Osteoblast (primary cell): ENCODE measurements at regions not wholly inside any gene's neighbourhood (a gene's known extent, or its start where the extent isn't known, plus 50 kb on each side); places are given as distances from the start of the nearest gene placed in this dataset.
A peak's percentile ranks its signal among the peaks of the same experiment; 100 is the strongest.

Experiments
- DNase-seq: peaks from one replicate; pipeline ENCODE4 v3.0.0; 2011; ENCODE audit warnings: low spot score, mixed read lengths; ENCODE audit not compliant: insufficient read length; ENCODE audit errors: missing footprints
- H2AFZ ChIP-seq: 2 replicates; pipeline ENCODE4 v1.6.0; 2011; ENCODE audit warnings: mild to moderate bottlenecking, low read length
- H3K27ac ChIP-seq: 2 replicates; pipeline ENCODE4 v1.5.1; 2011; ENCODE audit warnings: mild to moderate bottlenecking, low read depth, low read length, moderate library complexity
- H3K27me3 ChIP-seq: 2 replicates; pipeline ENCODE4 v1.6.0; 2012; ENCODE audit warnings: mild to moderate bottlenecking, control low read depth, inconsistent platforms, low read length, moderate library complexity; ENCODE audit not compliant: insufficient read depth
- H3K36me3 ChIP-seq: 2 replicates; pipeline ENCODE4 v1.5.1; 2011; ENCODE audit warnings: mild to moderate bottlenecking, low read length, control low read depth, moderate library complexity; ENCODE audit not compliant: insufficient read depth
- H3K4me1 ChIP-seq: 2 replicates; pipeline ENCODE4 v1.5.1; 2011; ENCODE audit warnings: mild to moderate bottlenecking, low read length, control low read depth, moderate library complexity; ENCODE audit not compliant: insufficient read depth
- H3K4me2 ChIP-seq: 2 replicates; pipeline ENCODE4 v1.6.0; 2011; ENCODE audit warnings: mild to moderate bottlenecking, low read length; ENCODE audit not compliant: insufficient read depth
- H3K4me3 ChIP-seq: fragments of 200-600 bp; sonication (generic); 3 replicates; pipeline ENCODE4 v1.5.1; 2012; ENCODE audit warnings: mild to moderate bottlenecking, low read length, inconsistent platforms; ENCODE audit not compliant: insufficient read depth
- H3K79me2 ChIP-seq: 2 replicates; pipeline ENCODE4 v1.6.0; 2012; ENCODE audit warnings: mild to moderate bottlenecking, low read length, control low read depth, inconsistent platforms; ENCODE audit not compliant: insufficient read depth
- H3K9me3 ChIP-seq: 2 replicates; pipeline ENCODE4 v1.5.1; 2011; ENCODE audit warnings: low read depth, low read length, control low read depth
- H4K20me1 ChIP-seq: 2 replicates; pipeline ENCODE4 v1.6.0; 2012; ENCODE audit warnings: mild to moderate bottlenecking, low read length, control low read depth; ENCODE audit not compliant: insufficient read depth
- TF ChIP-seq, protein P1 (sequence below): IDR thresholded peaks from 2 replicates; pipeline ENCODE4 v1.5.1; 2011; ENCODE audit warnings: mild to moderate bottlenecking, low read depth, low read length, moderate library complexity; ENCODE audit errors: extremely low read depth

DNA sequence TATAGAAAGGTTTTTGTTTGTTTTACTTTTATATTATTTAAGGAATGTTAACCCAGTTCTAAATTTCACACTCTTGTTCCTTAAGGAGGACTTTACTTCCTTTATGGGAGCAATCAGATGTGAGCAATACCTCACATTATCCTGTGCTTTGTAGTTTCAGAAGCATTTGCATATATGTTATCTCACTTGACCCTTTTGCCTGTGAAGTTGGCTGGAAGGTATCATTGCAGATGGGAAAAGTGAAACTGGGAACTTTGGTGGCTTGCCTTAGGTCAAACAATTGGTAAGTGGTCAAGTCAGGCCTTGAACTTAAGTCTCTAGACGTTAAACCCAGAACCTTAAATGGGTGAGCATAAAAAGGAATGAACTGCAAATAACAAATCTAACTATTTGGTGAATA lies 90.6 kb downstream of the AREG start:
- Histone ChIP-seq H2AFZ (no peak overlapping the region), H4K20me1 (no peaks in the 10 kb centered on the region), H3K27ac (no peak overlapping the region), H3K4me3 (no peak overlapping the region), H3K79me2 (no peaks in the 10 kb centered on the region), H3K9me3 (no peaks in the 10 kb centered on the region), H3K4me1 (peaks cover 20% of the 10 kb centered on the region), H3K27me3 (no peaks in the 10 kb centered on the region), H3K36me3 (no peaks in the 10 kb centered on the region), H3K4me2 (no peak overlapping the region)
- no peak for DNase-seq
- TF ChIP-seq, protein P1, sequence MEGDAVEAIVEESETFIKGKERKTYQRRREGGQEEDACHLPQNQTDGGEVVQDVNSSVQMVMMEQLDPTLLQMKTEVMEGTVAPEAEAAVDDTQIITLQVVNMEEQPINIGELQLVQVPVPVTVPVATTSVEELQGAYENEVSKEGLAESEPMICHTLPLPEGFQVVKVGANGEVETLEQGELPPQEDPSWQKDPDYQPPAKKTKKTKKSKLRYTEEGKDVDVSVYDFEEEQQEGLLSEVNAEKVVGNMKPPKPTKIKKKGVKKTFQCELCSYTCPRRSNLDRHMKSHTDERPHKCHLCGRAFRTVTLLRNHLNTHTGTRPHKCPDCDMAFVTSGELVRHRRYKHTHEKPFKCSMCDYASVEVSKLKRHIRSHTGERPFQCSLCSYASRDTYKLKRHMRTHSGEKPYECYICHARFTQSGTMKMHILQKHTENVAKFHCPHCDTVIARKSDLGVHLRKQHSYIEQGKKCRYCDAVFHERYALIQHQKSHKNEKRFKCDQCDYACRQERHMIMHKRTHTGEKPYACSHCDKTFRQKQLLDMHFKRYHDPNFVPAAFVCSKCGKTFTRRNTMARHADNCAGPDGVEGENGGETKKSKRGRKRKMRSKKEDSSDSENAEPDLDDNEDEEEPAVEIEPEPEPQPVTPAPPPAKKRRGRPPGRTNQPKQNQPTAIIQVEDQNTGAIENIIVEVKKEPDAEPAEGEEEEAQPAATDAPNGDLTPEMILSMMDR: no peak

DNA sequence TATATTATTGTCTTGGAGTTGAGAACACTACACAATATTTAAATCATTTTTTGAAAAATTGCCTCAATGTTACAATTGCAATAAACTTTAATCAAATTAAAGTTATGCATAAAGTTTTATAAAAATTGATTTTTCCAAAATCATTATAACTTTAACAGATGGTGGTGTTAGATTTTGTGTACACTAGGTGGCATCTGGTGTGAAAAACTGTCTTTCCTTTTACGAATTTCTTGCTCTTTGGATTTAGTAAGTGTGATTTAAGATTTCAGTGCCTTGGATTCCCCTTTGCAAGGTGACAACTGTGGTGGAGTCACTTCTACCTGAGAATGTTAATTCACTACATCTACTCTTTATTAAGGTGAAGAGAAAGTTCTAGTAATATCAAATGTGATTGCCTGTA lies 91.6 kb downstream of the AREG start:
- Histone ChIP-seq H3K4me3 (no peak overlapping the region), H3K4me1 (peaks cover 22% of the 10 kb centered on the region), H3K27me3 (no peaks in the 10 kb centered on the region), H3K79me2 (no peaks in the 10 kb centered on the region), H3K4me2 (no peak overlapping the region), H4K20me1 (no peaks in the 10 kb centered on the region), H2AFZ (no peak overlapping the region), H3K9me3 (no peaks in the 10 kb centered on the region), H3K36me3 (no peaks in the 10 kb centered on the region), H3K27ac (no peak overlapping the region)
- TF ChIP-seq, protein P1: peak; percentile 45
- DNase-seq: no peak

DNA sequence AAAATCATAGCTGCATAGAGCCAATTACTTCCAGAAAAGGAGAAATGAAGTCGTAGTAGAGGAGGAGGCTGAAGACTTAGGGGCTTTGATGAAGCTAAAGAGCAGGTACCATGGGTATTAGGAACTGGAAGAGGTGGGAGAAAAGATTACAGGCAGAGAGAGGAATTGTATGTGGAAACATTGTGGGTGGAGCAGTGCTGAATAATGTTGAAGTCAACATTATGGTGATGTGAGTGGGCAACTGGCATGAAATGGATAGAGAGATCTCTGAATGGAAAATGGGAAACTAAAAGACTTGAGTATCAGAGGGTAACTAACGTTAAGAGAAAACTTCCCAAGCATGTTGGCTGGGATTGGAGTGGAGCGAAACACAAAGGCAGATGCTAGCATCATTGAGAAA lies 92.5 kb downstream of the AREG start:
- H3K79me2 ChIP-seq: no peaks in the 10 kb centered on the region
- H3K36me3 ChIP-seq: no peaks in the 10 kb centered on the region
- no peaks in the 10 kb centered on the region for H3K27me3 ChIP-seq
- H3K4me3 ChIP-seq: no peak overlapping the region
- H3K4me2 ChIP-seq: peak overlapping the region; percentile 25
- no peak overlapping the region for H2AFZ ChIP-seq
- H3K4me1 ChIP-seq: peaks cover 22% of the 10 kb centered on the region
- H3K9me3 ChIP-seq: no peaks in the 10 kb centered on the region
- TF ChIP-seq, protein P1: no peak
- DNase-seq: no peak
- H4K20me1 ChIP-seq: no peaks in the 10 kb centered on the region
- no peak overlapping the region for H3K27ac ChIP-seq

DNA sequence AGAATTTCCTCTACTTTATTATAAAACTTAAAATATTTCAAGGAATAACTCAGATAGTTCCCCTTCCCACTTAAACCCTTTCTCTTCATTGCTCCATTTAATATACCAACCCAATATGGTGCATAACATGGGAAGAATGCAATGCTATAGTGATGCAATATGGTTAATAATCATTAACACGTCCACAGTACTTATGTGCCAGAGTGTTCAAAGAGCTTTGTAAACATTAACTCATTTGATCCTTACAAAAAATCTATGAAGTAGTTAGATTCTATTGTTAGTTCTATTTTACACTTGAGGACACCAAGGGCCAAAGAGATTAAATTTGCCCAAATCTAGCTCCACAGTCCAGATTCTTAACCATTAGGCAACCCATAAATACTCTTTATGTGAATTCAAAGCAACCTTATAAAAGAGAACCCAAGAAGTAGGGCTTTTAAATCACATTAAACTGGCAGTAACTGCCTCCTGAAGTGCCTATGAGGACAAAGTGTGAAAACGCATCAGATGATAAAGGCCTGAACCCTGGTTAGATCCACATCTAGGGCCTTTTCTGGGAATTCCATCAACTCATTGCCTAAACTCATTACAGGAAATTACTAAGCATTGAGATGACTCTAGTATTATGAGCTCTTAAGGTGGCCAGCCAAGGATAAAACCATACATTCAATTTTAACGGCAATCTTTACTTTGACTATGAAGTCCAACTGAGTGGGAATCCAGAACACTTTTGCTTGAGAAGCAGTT lies 94.3 kb downstream of the AREG start:
- Histone ChIP-seq H3K9me3 (no peaks in the 10 kb centered on the region), H3K27me3 (no peaks in the 10 kb centered on the region), H3K4me2 (no peak overlapping the region), H3K79me2 (no peaks in the 10 kb centered on the region), H4K20me1 (no peaks in the 10 kb centered on the region), H2AFZ (peak overlapping the region; percentile 11), H3K4me1 (peaks cover 27% of the 10 kb centered on the region), H3K36me3 (no peaks in the 10 kb centered on the region), H3K4me3 (no peak overlapping the region), H3K27ac (no peak overlapping the region)
- TF ChIP-seq, protein P1: no peak
- no peak for DNase-seq
